ENCODE measurements at regions not wholly inside any gene's neighbourhood (a gene's known extent, or its start where the extent isn't known, plus 50 kb on each side); places are given as distances from the start of the nearest gene placed in this dataset.
A peak's percentile ranks its signal among the peaks of the same experiment; 100 is the strongest.

DNA sequence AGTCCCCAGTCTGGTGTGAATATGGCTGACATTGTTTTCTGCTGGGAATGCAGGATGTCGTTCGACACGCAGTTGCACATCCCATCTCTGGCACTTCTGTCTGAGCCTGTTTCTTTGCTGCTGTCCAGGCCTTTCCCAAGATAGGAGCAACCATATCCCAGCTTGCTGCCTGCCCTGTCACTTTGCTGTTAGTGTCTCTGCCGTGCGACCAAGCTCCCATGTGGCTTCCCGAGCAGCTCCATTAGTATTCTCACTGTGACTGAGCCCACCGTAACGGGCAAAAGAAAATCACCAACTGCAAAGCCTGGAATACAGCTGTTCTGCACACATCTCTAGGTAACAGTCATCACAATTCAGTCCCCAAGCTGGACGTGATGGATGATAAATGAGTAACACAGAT lies 66.0 kb upstream of the CPSF6 start:
- Histone ChIP-seq H3K18ac (ENCODE audit: extremely low read depth, low read length) (no peak overlapping the region), H3K14ac (ENCODE audit: insufficient read length) (no peak overlapping the region), H3K4me2 (ENCODE audit: insufficient read depth in 1 of 2, low read depth in 2 of 2, low read length in 2 of 2) (no peak overlapping the region), H3K4me3 (ENCODE audit: extremely low read depth in 1 of 4, insufficient read depth in 2 of 4, low read depth in 3 of 4, low read length in 4 of 4) (no peak overlapping the region), H3K4me1 (replicated peaks in 1 of 4; ENCODE audit: control insufficient read depth in 3 of 4, insufficient read depth in 4 of 4, low read length in 3 of 4) (peaks cover under 1 to 3% (median 3%) of the 10 kb centered on the region in 4 experiments), H3K9ac (replicated peaks in 1 of 4; ENCODE audit: extremely low read depth in 1 of 4, low read depth in 3 of 4, low read length in 3 of 4) (no peak overlapping the region), H3K36me3 (ENCODE audit: control insufficient read depth in 2 of 4, insufficient read depth in 4 of 4, low read length in 3 of 4) (no peaks in the 10 kb centered on the region), H4K20me1 (replicated peaks in 1 of 2; ENCODE audit: control insufficient read depth in 1 of 2, insufficient read depth in 2 of 2, low read length in 2 of 2) (no peaks in the 10 kb centered on the region), H2BK15ac (ENCODE audit: low read length) (no peak overlapping the region), H2BK120ac (replicated peaks; ENCODE audit: low read depth, low read length) (no peak overlapping the region), H3K56ac (replicated peaks; ENCODE audit: insufficient read length, low read depth, low read length) (no peak overlapping the region), H2AFZ (ENCODE audit: low read length) (peak overlapping the region; percentile 69; the same call in 1 of the 2 replicates), H3K9me3 (ENCODE audit: insufficient read depth in 2 of 2, low read depth in 1 of 2, low read length in 1 of 2) (no peaks in the 10 kb centered on the region), H2BK12ac (ENCODE audit: low read depth, low read length) (no peak overlapping the region), H4K91ac (replicated peaks; ENCODE audit: insufficient read length, low read length) (no peak overlapping the region), H4K8ac (ENCODE audit: extremely low read depth, insufficient read depth, low read length) (no peak overlapping the region), H3K4ac (replicated peaks; ENCODE audit: insufficient read length, low read depth, low read length) (no peak overlapping the region), H3K79me2 (ENCODE audit: control insufficient read depth in 1 of 2, insufficient read depth in 2 of 2, low read length in 2 of 2) (no peaks in the 10 kb centered on the region), H3K23me2 (ENCODE audit: low read depth, low read length) (no peaks in the 10 kb centered on the region), H2BK20ac (ENCODE audit: low read length) (no peak overlapping the region), H3K23ac (ENCODE audit: insufficient read length) (no peak overlapping the region), H3K27me3 (replicated peaks in 1 of 4; ENCODE audit: control insufficient read depth in 3 of 4, extremely low read depth in 1 of 4, insufficient read depth in 3 of 4, low read length in 3 of 4) (no peaks in the 10 kb centered on the region), H2BK5ac (ENCODE audit: low read depth, low read length) (no peak overlapping the region), H3K79me1 (ENCODE audit: low read depth, low read length) (no peaks in the 10 kb centered on the region), H2AK5ac (ENCODE audit: low read depth, low read length) (no peak overlapping the region), H3K27ac (ENCODE audit: low read depth, low read length) (no peak overlapping the region), H4K5ac (ENCODE audit: insufficient read length, low read depth, low read length) (no peak overlapping the region)
- POLR2A ChIA-PET (ENCODE audit: partially characterized antibody): interaction anchor here (1.1 kb wide), 1 partner anchor 66 kb away, joined by 3 read pairs; the partner anchor contains the start of gene CPSF6
- CTCF ChIA-PET (ENCODE audit: partially characterized antibody): interaction anchor here (1.0 to 5.8 kb wide), 3 partner anchors 16 to 81 kb away, joined by 3 to 53 read pairs (median 3); no protein-coding TSS in a partner anchor
- TF ChIP-seq, protein P1, sequence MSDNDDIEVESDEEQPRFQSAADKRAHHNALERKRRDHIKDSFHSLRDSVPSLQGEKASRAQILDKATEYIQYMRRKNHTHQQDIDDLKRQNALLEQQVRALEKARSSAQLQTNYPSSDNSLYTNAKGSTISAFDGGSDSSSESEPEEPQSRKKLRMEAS (IDR thresholded peaks at IDR 0.05): no peak
- TF ChIP-seq, protein P2, sequence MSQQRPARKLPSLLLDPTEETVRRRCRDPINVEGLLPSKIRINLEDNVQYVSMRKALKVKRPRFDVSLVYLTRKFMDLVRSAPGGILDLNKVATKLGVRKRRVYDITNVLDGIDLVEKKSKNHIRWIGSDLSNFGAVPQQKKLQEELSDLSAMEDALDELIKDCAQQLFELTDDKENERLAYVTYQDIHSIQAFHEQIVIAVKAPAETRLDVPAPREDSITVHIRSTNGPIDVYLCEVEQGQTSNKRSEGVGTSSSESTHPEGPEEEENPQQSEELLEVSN (IDR thresholded peaks at IDR 0.05): no peak
- TF ChIP-seq NRF1 (IDR thresholded peaks at IDR 0.05; ENCODE audit: low read depth, low read length) (no peak), BACH1 (IDR thresholded peaks at IDR 0.05; ENCODE audit: low read length) (no peak), EGR1 (IDR thresholded peaks at IDR 0.05; ENCODE audit: borderline replicate concordance, low read depth, low read length) (no peak), EP300 (IDR thresholded peaks at IDR 0.05; ENCODE audit: borderline replicate concordance in 1 of 2, low read depth in 2 of 2, low read length in 2 of 2) (no peak)
- no peak for FAIRE-seq
- WGBS, 2 experiments (ENCODE audit: extremely low coverage in 1 of 2, insufficient coverage in 1 of 2, insufficient read length in 1 of 2, insufficient replicate concordance in 2 of 2, low coverage in 1 of 2, low lambda C conversion rate in 2 of 2, missing lambda C conversion rate in 1 of 2): 80% methylated on average over 9 of the region's 9 CpGs; no CpG with 5 or more reads in 1 of the 2 experiments
- DNase-seq (ENCODE audit: low read depth in 1 of 2, low spot score in 2 of 2): no peak
